Sigmoid colon (tissue), 6 donors: ENCODE measurements at regions not wholly inside any gene's neighbourhood (a gene's known extent, or its start where the extent isn't known, plus 50 kb on each side); places are given as distances from the start of the nearest gene placed in this dataset.

Source experiments
- DNase-seq: peaks from one replicate; pipeline ENCODE4 v3.0.0-alpha.2; 2019
- H3K27ac ChIP-seq, 4 donors: fragments of 200-600 bp; sonication (generic); one replicate each; pipeline ENCODE4 v1.5.1; 2016 to 2019; ENCODE audit warnings: mild to moderate bottlenecking in 1 of 4
- H3K27me3 ChIP-seq, 3 donors: fragments of 200-600 bp; sonication (generic); one replicate each; pipeline ENCODE4 v1.5.1; 2019; ENCODE audit warnings: mild to moderate bottlenecking in 1 of 3
- H3K36me3 ChIP-seq, 4 donors: fragments of 200-600 bp; sonication (generic); one replicate each; pipeline ENCODE4 v1.5.1; 2016 to 2019
- H3K4me1 ChIP-seq, 4 donors: fragments of 200-600 bp; sonication (generic); one replicate each; pipeline ENCODE4 v1.5.1; 2017 to 2019
- H3K4me3 ChIP-seq, 4 donors: fragments of 200-600 bp; sonication (generic); one replicate each; pipeline ENCODE4 v1.5.1; 2017 to 2019; ENCODE audit warnings: mild to moderate bottlenecking in 2 of 4, moderate library complexity in 1 of 4
- H3K9me3 ChIP-seq, 4 donors: fragments of 200-600 bp in 3 of 4; sonication (generic) in 3 of 4; one replicate each; pipeline versions ENCODE4 v1.5.1 to v1.6.1; 2013 to 2019
- EP300 ChIP-seq, 4 donors: sonication (generic); formaldehyde crosslinking; IDR thresholded peaks; one replicate each; pipeline ENCODE4 v1.6.1; 2017; ENCODE audit warnings: antibody characterized with exemption in 4 of 4
- POLR2A ChIP-seq, 2 donors: fragments of 450-650 bp; IDR thresholded peaks; one replicate each; pipeline ENCODE4 v1.6.1; 2016; ENCODE audit warnings: antibody characterized with exemption in 2 of 2, mild to moderate bottlenecking in 2 of 2, moderate library complexity in 2 of 2
- POLR2AphosphoS5 ChIP-seq, 4 donors: sonication (generic); formaldehyde crosslinking; IDR thresholded peaks; one replicate each; pipeline ENCODE4 v1.6.1; 2017; ENCODE audit warnings: antibody characterized with exemption in 4 of 4
- WGBS, 2 donors: extraction: QIAGEN DNeasy Blood & Tissue Kit; methylation state at CpG; one replicate each; pipeline ENCODE4 v1.1.7; 2013; 5-methylcytosine and 5-hydroxymethylcytosine counted together
- intact Hi-C: fragments of 100-400 bp; cut with DNase I; formaldehyde crosslinking; loops from one replicate; pipeline ENCODE4 v1.15.1; 2023
- TF ChIP-seq, protein P1 (sequence below), 4 experiments: fragments of 450-650 bp in 3 of 4; fragments of 200-600 bp in 1 of 4; IDR thresholded peaks; one replicate each; pipeline ENCODE4 v1.5.1; 2016 to 2019; ENCODE audit warnings: antibody characterized with exemption in 4 of 4, mild to moderate bottlenecking in 3 of 4, moderate library complexity in 2 of 4
- donor health status: healthy with polysubstance abuse.
- donor health status: healthy.

DNA sequence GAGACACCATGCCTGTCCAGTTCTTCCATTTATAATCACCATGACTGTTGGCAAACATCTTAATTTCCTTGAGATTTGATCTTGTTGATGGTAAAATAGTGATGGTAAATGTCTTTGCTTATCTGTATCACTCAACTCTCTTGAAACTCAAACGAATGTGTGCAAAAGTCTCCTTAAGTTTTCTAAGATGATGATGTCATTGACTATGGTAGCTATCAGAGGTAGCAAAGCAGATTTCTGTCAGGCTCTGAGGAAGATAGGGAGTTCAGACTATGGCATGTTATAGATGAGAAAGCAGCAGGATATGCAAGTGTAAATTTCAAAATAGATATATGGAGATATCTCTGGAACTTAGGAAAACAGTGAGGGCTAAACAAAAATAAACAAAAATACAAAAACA is 121.0 kb upstream of the GJE1 start:
- TF ChIP-seq EP300 (IDR thresholded peaks at IDR 0.05) = no peak
- no peak for TF ChIP-seq POLR2AphosphoS5 (IDR thresholded peaks at IDR 0.05)
- no peak for TF ChIP-seq POLR2A (IDR thresholded peaks at IDR 0.05)
- TF ChIP-seq, protein P1, sequence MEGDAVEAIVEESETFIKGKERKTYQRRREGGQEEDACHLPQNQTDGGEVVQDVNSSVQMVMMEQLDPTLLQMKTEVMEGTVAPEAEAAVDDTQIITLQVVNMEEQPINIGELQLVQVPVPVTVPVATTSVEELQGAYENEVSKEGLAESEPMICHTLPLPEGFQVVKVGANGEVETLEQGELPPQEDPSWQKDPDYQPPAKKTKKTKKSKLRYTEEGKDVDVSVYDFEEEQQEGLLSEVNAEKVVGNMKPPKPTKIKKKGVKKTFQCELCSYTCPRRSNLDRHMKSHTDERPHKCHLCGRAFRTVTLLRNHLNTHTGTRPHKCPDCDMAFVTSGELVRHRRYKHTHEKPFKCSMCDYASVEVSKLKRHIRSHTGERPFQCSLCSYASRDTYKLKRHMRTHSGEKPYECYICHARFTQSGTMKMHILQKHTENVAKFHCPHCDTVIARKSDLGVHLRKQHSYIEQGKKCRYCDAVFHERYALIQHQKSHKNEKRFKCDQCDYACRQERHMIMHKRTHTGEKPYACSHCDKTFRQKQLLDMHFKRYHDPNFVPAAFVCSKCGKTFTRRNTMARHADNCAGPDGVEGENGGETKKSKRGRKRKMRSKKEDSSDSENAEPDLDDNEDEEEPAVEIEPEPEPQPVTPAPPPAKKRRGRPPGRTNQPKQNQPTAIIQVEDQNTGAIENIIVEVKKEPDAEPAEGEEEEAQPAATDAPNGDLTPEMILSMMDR (IDR thresholded peaks at IDR 0.05) = no peak
- intact Hi-C loops = no loop called here

DNA sequence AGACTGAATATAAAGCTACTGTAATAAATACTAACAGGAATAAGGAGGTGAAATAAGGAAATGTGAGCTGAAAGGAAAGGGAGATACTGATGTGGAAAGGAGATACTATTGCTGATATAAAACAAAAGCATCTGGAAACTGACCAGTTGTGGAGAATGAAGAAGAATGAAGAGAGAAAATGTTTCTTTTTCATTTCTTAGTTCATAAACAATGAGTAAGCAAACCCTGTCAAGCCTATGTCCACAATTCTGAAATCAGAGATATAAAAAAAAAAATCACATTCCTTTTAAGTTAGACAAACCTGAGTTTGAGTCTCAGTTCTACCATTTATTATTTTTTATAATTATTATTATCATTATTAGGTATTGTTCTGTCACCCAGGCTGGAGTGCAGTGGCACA is 121.6 kb upstream of the GJE1 start:
- no peak for DNase-seq
- Histone ChIP-seq H3K27ac (no peak overlapping the region), H3K9me3 (no peaks in the 10 kb centered on the region), H3K4me1 (no peaks in the 10 kb centered on the region), H3K27me3 (no peaks in the 10 kb centered on the region), H3K4me3 (no peak overlapping the region), H3K36me3 (no peaks in the 10 kb centered on the region)
- TF ChIP-seq, protein P1 (IDR thresholded peaks at IDR 0.05) = no peak
- TF ChIP-seq POLR2A (IDR thresholded peaks at IDR 0.05) (no peak), EP300 (IDR thresholded peaks at IDR 0.05) (no peak), POLR2AphosphoS5 (IDR thresholded peaks at IDR 0.05) (no peak)
- intact Hi-C loops = no loop called here

More for the DNA sequence above, 121.0 kb upstream of the GJE1 start:
- Histone ChIP-seq H3K27me3 (no peaks in the 10 kb centered on the region), H3K27ac (no peak overlapping the region), H3K36me3 (no peaks in the 10 kb centered on the region), H3K4me1 (no peaks in the 10 kb centered on the region), H3K4me3 (no peak overlapping the region), H3K9me3 (no peaks in the 10 kb centered on the region)
- 63 to 89% methylated on average over 1 of the region's 1 CpG for WGBS, 2 donors
- no peak for DNase-seq

DNA sequence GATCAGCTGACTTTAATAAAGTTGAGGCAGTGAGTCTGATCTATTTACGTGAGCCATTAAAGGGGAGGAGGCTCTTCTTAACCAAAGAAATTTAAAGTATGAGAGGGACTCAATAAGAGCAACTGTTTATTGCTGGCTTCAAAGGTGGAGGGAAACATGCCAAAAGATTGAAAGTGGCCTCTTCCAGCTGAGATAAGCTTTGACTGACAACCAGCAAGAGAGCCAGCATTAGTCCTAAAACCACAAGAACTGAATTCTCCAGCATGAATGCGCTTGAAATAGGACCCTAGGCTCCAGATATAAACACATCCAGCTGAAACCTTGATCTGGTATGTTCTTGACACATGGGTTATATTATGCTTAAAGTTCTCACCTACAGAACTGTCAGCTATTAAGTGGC is 123.1 kb upstream of the GJE1 start:
- Histone ChIP-seq H3K4me1 (no peaks in the 10 kb centered on the region), H3K27ac (no peak overlapping the region), H3K9me3 (no peaks in the 10 kb centered on the region), H3K4me3 (no peak overlapping the region), H3K36me3 (no peaks in the 10 kb centered on the region), H3K27me3 (no peaks in the 10 kb centered on the region)
- no peak for DNase-seq
- TF ChIP-seq POLR2AphosphoS5 (IDR thresholded peaks at IDR 0.05) (no peak), EP300 (IDR thresholded peaks at IDR 0.05) (no peak), POLR2A (IDR thresholded peaks at IDR 0.05) (no peak)
- TF ChIP-seq, protein P1 (IDR thresholded peaks at IDR 0.05) = no peak
- intact Hi-C loops = no loop called here
- WGBS, 2 donors = 56 to 74% methylated on average over 2 of the region's 2 CpGs

DNA sequence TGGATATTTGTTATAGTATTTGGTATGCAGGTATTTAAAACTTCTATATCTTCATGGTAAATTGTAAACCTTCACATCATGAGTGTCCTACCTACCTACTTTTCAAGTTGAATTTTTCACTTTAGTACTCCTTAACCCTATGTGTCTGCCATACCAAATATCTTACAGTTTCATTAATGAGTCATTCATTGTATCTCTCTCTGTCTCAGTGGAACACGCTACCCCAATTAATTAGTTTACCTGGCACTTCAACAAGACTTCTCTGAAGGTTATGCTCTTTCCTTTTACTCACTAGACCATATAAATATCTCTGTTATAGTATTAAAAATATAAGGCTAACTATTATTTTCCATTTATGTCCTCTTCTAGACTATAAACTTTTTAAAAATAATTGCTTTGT is 123.9 kb upstream of the GJE1 start:
- Histone ChIP-seq H3K27me3 (no peaks in the 10 kb centered on the region), H3K4me3 (no peak overlapping the region), H3K9me3 (no peaks in the 10 kb centered on the region), H3K36me3 (no peaks in the 10 kb centered on the region), H3K4me1 (no peaks in the 10 kb centered on the region), H3K27ac (no peak overlapping the region)
- 79 to 89% methylated on average over 1 of the region's 1 CpG for WGBS, 2 donors
- DNase-seq = no peak
- TF ChIP-seq, protein P1 (IDR thresholded peaks at IDR 0.05) = no peak
- TF ChIP-seq EP300 (IDR thresholded peaks at IDR 0.05) (no peak), POLR2A (IDR thresholded peaks at IDR 0.05) (no peak), POLR2AphosphoS5 (IDR thresholded peaks at IDR 0.05) (no peak)
- intact Hi-C loops = no loop called here

DNA sequence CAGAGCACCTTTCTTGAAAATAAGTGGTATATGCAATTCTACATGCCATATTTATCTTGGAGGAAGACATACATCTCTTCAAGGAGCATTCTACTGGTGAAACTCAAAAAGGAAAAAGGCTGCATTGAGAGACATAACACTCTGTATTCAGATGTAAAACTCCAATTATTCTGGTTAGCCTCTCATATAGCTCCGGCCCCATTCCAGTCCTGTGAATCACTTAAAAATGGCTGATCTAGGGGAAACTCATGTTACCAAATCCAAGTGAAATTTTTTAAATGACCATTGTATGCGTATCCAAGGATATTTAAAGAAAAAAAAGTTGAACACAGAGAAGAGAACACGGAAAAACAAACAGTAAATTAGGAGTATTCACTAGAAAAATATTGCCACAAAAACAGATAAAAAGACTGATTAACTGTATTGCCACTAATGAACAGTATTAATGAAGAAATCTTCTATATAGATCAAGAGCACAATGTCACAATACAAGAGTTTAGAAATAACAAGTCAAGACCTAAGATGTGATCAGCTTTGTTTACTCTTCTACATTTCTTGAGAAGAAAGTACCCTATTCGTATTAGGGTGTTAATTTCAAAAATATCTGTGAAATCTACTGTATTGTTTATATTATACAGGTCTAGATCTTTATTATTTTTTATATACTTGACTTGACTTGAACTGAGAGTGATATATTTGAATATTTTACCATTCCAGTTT is 124.5 kb upstream of the GJE1 start:
- H3K4me3 ChIP-seq = no peak overlapping the region
- no peaks in the 10 kb centered on the region for H3K36me3 ChIP-seq
- TF ChIP-seq, protein P1 (IDR thresholded peaks at IDR 0.05) = no peak
- TF ChIP-seq POLR2A (IDR thresholded peaks at IDR 0.05) (no peak), EP300 (IDR thresholded peaks at IDR 0.05) (no peak), POLR2AphosphoS5 (IDR thresholded peaks at IDR 0.05) (no peak)
- no peak overlapping the region for H3K27ac ChIP-seq
- H3K4me1 ChIP-seq = no peaks in the 10 kb centered on the region
- WGBS, 2 donors = 82 to 84% methylated on average over 4 of the region's 4 CpGs
- intact Hi-C loops = no loop called here
- H3K27me3 ChIP-seq = no peaks in the 10 kb centered on the region
- DNase-seq = no peak
- no peaks in the 10 kb centered on the region for H3K9me3 ChIP-seq
